GM12892 (cell line): ENCODE measurements at regions not wholly inside any gene's neighbourhood (a gene's known extent, or its start where the extent isn't known, plus 50 kb on each side); places are given as distances from the start of the nearest gene placed in this dataset.

Experiments
- POLR2A ChIP-seq: IDR thresholded peaks from 2 replicates; pipeline ENCODE4 v1.6.1; 2011; ENCODE audit warnings: low read depth, low read length, control low read depth
- POLR2AphosphoS5 ChIP-seq: IDR thresholded peaks from 2 replicates; pipeline ENCODE4 v1.6.1; 2011; ENCODE audit warnings: low read depth, low read length, control low read depth

GRCh38 chr2:133988316-133988891, 265.5 kb upstream of the MGAT5 start:
- TF ChIP-seq POLR2AphosphoS5 (no peak), POLR2A (no peak)
